ENCODE measurements at regions not wholly inside any gene's neighbourhood (a gene's known extent, or its start where the extent isn't known, plus 50 kb on each side); places are given as distances from the start of the nearest gene placed in this dataset.

GRCh38 chr1:220979371-220979770 lies 100.1 kb downstream of the HLX start:
- no peak for DNase-seq (ENCODE audit: low read depth in 1 of 2, low spot score in 1 of 2)

GRCh38 chr1:220982686-220983085 lies 103.4 kb downstream of the HLX start:
- no peak for DNase-seq (ENCODE audit: low read depth in 1 of 2, low spot score in 1 of 2)

- DNase-seq (ENCODE audit: low read depth in 1 of 2, low spot score in 1 of 2): no peak
Observed at GRCh38 chr1:220983877-220984635, 104.8 kb downstream of the HLX start.

GRCh38 chr1:220990427-220991339 lies 111.4 kb downstream of the HLX start:
- no peak for DNase-seq (ENCODE audit: low read depth in 1 of 2, low spot score in 1 of 2)

GRCh38 chr1:220991506-220991905 lies 112.3 kb downstream of the HLX start:
- DNase-seq (ENCODE audit: low read depth in 1 of 2, low spot score in 1 of 2): no peak

- no peak for DNase-seq (ENCODE audit: low read depth in 1 of 2, low spot score in 1 of 2)
Observed at GRCh38 chr1:220991959-220992704, 112.9 kb downstream of the HLX start.

- DNase-seq (ENCODE audit: low read depth in 1 of 2, low spot score in 1 of 2): no peak
Observed at GRCh38 chr1:220992705-220993052, 113.4 kb downstream of the HLX start.

- no peak for DNase-seq (ENCODE audit: low read depth in 1 of 2, low spot score in 1 of 2)
Observed at GRCh38 chr1:220994671-220995070, 115.4 kb downstream of the HLX start.

GRCh38 chr1:220997791-220998190 lies 118.5 kb downstream of the HLX start:
- no peak for DNase-seq (ENCODE audit: low read depth in 1 of 2, low spot score in 1 of 2)

GRCh38 chr1:220999872-221000863 lies 120.9 kb downstream of the HLX start:
- DNase-seq (ENCODE audit: low read depth in 1 of 2, low spot score in 1 of 2): no peak

- no peak for DNase-seq (ENCODE audit: low read depth in 1 of 2, low spot score in 1 of 2)
Observed at GRCh38 chr1:221001167-221001566, 121.9 kb downstream of the HLX start.

- no peak for DNase-seq (ENCODE audit: low read depth in 1 of 2, low spot score in 1 of 2)
Observed at GRCh38 chr1:221002601-221003000, 123.4 kb downstream of the HLX start.

GRCh38 chr1:221011145-221011544 lies 131.9 kb downstream of the HLX start:
- no peak for DNase-seq (ENCODE audit: low read depth in 1 of 2, low spot score in 1 of 2)

GRCh38 chr1:221012120-221012519 lies 132.9 kb downstream of the HLX start:
- no peak for DNase-seq (ENCODE audit: low read depth in 1 of 2, low spot score in 1 of 2)

GRCh38 chr1:221013691-221014660 lies 134.7 kb downstream of the HLX start:
- DNase-seq (ENCODE audit: low read depth in 1 of 2, low spot score in 1 of 2): no peak

- no peak for DNase-seq (ENCODE audit: low read depth in 1 of 2, low spot score in 1 of 2)
Observed at GRCh38 chr1:221015159-221015790, 136.0 kb downstream of the HLX start.

- DNase-seq (ENCODE audit: low read depth in 1 of 2, low spot score in 1 of 2): no peak
Observed at GRCh38 chr1:221016751-221017150, 137.5 kb downstream of the HLX start.

GRCh38 chr1:221018414-221018813 lies 139.2 kb downstream of the HLX start:
- no peak for DNase-seq (ENCODE audit: low read depth in 1 of 2, low spot score in 1 of 2)

GRCh38 chr1:221022331-221022730 lies 143.1 kb downstream of the HLX start:
- no peak for DNase-seq (ENCODE audit: low read depth in 1 of 2, low spot score in 1 of 2)

Measured in stimulated activated CD4-positive, alpha-beta T cell treated with anti-CD3 and anti-CD28 coated beads, Interleukin-15, amount 100 ng/mL, for 1 hour (primary cell).